ENCODE measurements at regions not wholly inside any gene's neighbourhood (a gene's known extent, or its start where the extent isn't known, plus 50 kb on each side); places are given as distances from the start of the nearest gene placed in this dataset.

- Histone ChIP-seq H2AFZ (replicated peaks; ENCODE audit: low read length, poor library complexity) (no peak overlapping the region), H3K14ac (replicated peaks; ENCODE audit: low read depth, low read length) (no peak overlapping the region), H3K4me1 (ENCODE audit: control insufficient read depth, insufficient read depth, low read length) (no peaks in the 10 kb centered on the region), H2AK5ac (ENCODE audit: low read depth, low read length) (no peak overlapping the region), H3K9me1 (ENCODE audit: insufficient read depth, low read length) (no peaks in the 10 kb centered on the region), H4K20me1 (ENCODE audit: insufficient read depth, low read length) (no peaks in the 10 kb centered on the region), H2BK15ac (ENCODE audit: low read depth, low read length) (no peak overlapping the region), H2BK20ac (ENCODE audit: low read depth, low read length) (no peak overlapping the region), H2BK5ac (ENCODE audit: low read depth, low read length, poor library complexity, severe bottlenecking) (no peak overlapping the region), H3K4me2 (ENCODE audit: low read depth, low read length) (no peak overlapping the region), H3K9me3 (ENCODE audit: control insufficient read depth, insufficient read depth, low read length) (no peaks in the 10 kb centered on the region), H4K5ac (ENCODE audit: low read depth, low read length) (no peak overlapping the region), H3K27me3 (ENCODE audit: control insufficient read depth, insufficient read depth, low read length) (no peaks in the 10 kb centered on the region), H3K27ac (ENCODE audit: insufficient read depth, low read length) (no peak overlapping the region), H3K23ac (ENCODE audit: low read depth, low read length) (no peak overlapping the region), H2AK9ac (replicated peaks; ENCODE audit: low read depth, low read length, poor library complexity) (no peak overlapping the region), H3K36me3 (ENCODE audit: control insufficient read depth, insufficient read depth, low read length) (no peaks in the 10 kb centered on the region), H4K91ac (ENCODE audit: insufficient read depth, low read depth, low read length) (no peak overlapping the region), H3K4ac (ENCODE audit: low read depth, low read length) (no peak overlapping the region), H3K79me1 (ENCODE audit: low read depth in 1 of 2, low read length in 2 of 2) (no peaks in the 10 kb centered on the region), H3K18ac (ENCODE audit: low read depth, low read length) (no peak overlapping the region), H3K9ac (ENCODE audit: low read depth, low read length) (no peak overlapping the region), H3K56ac (ENCODE audit: extremely low read depth, insufficient read depth, low read length) (no peak overlapping the region), H4K8ac (ENCODE audit: low read depth in 2 of 2, low read length in 2 of 2) (no peak overlapping the region), H3K4me3 (ENCODE audit: insufficient read depth, low read depth, low read length) (no peak overlapping the region), H2BK120ac (ENCODE audit: low read depth, low read length) (no peak overlapping the region)
- TF ChIP-seq CEBPB (IDR thresholded peaks at IDR 0.05; ENCODE audit: low read depth, low read length) (no peak), NFE2L2 (IDR thresholded peaks at IDR 0.05; ENCODE audit: low read depth, low read length) (no peak), SMC3 (IDR thresholded peaks at IDR 0.05; ENCODE audit: low read depth, low read length) (no peak), MAFK (IDR thresholded peaks at IDR 0.05; ENCODE audit: low read depth, low read length) (no peak), RCOR1 (IDR thresholded peaks at IDR 0.05; ENCODE audit: insufficient replicate concordance, low read length) (no peak), USF2 (IDR thresholded peaks at IDR 0.05; ENCODE audit: low read depth, low read length) (no peak), ELK1 (IDR thresholded peaks at IDR 0.05; ENCODE audit: borderline replicate concordance, low read depth, low read length) (no peak), RAD21 (IDR thresholded peaks at IDR 0.05; ENCODE audit: low read length) (no peak), BHLHE40 (IDR thresholded peaks at IDR 0.05; ENCODE audit: low read depth, low read length) (no peak), CTCF (conservative IDR thresholded peaks at IDR 0.05; ENCODE audit: low read depth, low read length) (no peak), RFX5 (IDR thresholded peaks at IDR 0.05; ENCODE audit: low read depth, low read length) (no peak), FOS (IDR thresholded peaks at IDR 0.05; ENCODE audit: low read depth, low read length) (no peak), POLR2A (IDR thresholded peaks at IDR 0.05; ENCODE audit: low read depth, low read length) (no peak), MXI1 (IDR thresholded peaks at IDR 0.05; ENCODE audit: borderline replicate concordance, low read depth, low read length) (no peak)
- ATAC-seq (ENCODE audit: low read depth) (no peak), DNase-seq (no peak)
- 0% methylated on average over 1 of the region's 2 CpGs; no CpG with 5 or more reads in 1 of the 2 experiments for WGBS, 2 experiments (ENCODE audit: extremely low coverage in 2 of 2, insufficient read length in 1 of 2)
- intact Hi-C loops (cut with micrococcal nuclease) (no loop called here), in situ Hi-C loops (cut with MboI; ENCODE audit: low sequenced_read_pairs) (no loop called here), dilution Hi-C loops (cut with HindIII; ENCODE audit: low sequenced_read_pairs, unreplicated experiment) (no loop called here)
- CTCF ChIA-PET = no interaction called here
- no TSS peak for BruUV-seq (replicated peaks)
- POLR2A ChIA-PET (ENCODE audit: unreplicated experiment) = no interaction called here
Observed at GRCh38 chr5:110048491-110048890, 358.8 kb downstream of the MAN2A1 start.

Measured in IMR-90 (cell line).